IMR-90 (cell line): ENCODE measurements at regions not wholly inside any gene's neighbourhood (a gene's known extent, or its start where the extent isn't known, plus 50 kb on each side); places are given as distances from the start of the nearest gene placed in this dataset.

ENCODE experiments used
- ATAC-seq: fragments of 200-7000 bp; cut with Tn5 transposase; 2 replicates; pipeline ENCODE4 v1.9.1; 2020; ENCODE audit warnings: low read depth, mild to moderate bottlenecking, moderate library complexity
- BruUV-seq: library from RNA; stranded (reverse); fragments of 400-500 nt; replicated peaks from 2 replicates; lab custom pipeline; 2021; lab: Mats Ljungman, UMichigan
- CTCF ChIA-PET: fragments of 300-600 bp; formaldehyde crosslinking; extraction: SDS; loops from one replicate; lab custom pipeline; 2021; ENCODE audit warnings: antibody characterized with exemption; lab: Yijun Ruan, JAX
- POLR2A ChIA-PET: fragments of 300-600 bp; sonication (Branson Sonifier 250); formaldehyde crosslinking; loops from one replicate; lab custom pipeline; 2022; ENCODE audit warnings: antibody characterized with exemption; ENCODE audit not compliant: unreplicated experiment; lab: Charles Lee
- DNase-seq: peaks from one replicate; pipeline ENCODE4 v3.0.0; 2013
- H2AFZ ChIP-seq: replicated peaks from 2 replicates; pipeline ENCODE3; 2013; ENCODE audit warnings: low read length, mild to moderate bottlenecking; ENCODE audit not compliant: poor library complexity
- H2AK5ac ChIP-seq: 2 replicates; pipeline ENCODE4 v1.6.1; 2013; ENCODE audit warnings: low read depth, low read length, inconsistent platforms
- H2AK9ac ChIP-seq: replicated peaks from 2 replicates; pipeline ENCODE3; 2013; ENCODE audit warnings: mild to moderate bottlenecking, low read depth, low read length, moderate library complexity; ENCODE audit not compliant: poor library complexity
- H2BK120ac ChIP-seq: 2 replicates; pipeline ENCODE4 v1.6.1; 2013; ENCODE audit warnings: low read depth, low read length, inconsistent platforms
- H2BK15ac ChIP-seq: 3 replicates; pipeline ENCODE4 v1.6.1; 2013; ENCODE audit warnings: low read depth, low read length, inconsistent platforms
- H2BK20ac ChIP-seq: 2 replicates; pipeline ENCODE4 v1.6.1; 2013; ENCODE audit warnings: low read depth, mild to moderate bottlenecking, inconsistent platforms, low read length, moderate library complexity
- H2BK5ac ChIP-seq: 2 replicates; pipeline ENCODE4 v1.6.1; 2013; ENCODE audit warnings: mild to moderate bottlenecking, low read depth, low read length, inconsistent platforms; ENCODE audit not compliant: poor library complexity, severe bottlenecking
- H3K14ac ChIP-seq: replicated peaks from 2 replicates; pipeline ENCODE4 v1.6.1; 2013; ENCODE audit warnings: low read depth, low read length, inconsistent platforms
- H3K18ac ChIP-seq: 2 replicates; pipeline ENCODE4 v1.6.1; 2013; ENCODE audit warnings: low read depth, low read length, control low read depth
- H3K23ac ChIP-seq: 2 replicates; pipeline ENCODE4 v1.6.1; 2013; ENCODE audit warnings: low read depth, low read length, inconsistent platforms
- H3K27ac ChIP-seq: 2 replicates; pipeline ENCODE4 v1.5.1; 2013; ENCODE audit warnings: mild to moderate bottlenecking, control low read depth, low read length; ENCODE audit not compliant: insufficient read depth
- H3K27me3 ChIP-seq: 2 replicates; pipeline ENCODE4 v1.6.1; 2013; ENCODE audit warnings: low read length; ENCODE audit not compliant: control insufficient read depth, insufficient read depth
- H3K36me3 ChIP-seq: 2 replicates; pipeline ENCODE4 v1.6.1; 2013; ENCODE audit warnings: low read length, mixed read lengths; ENCODE audit not compliant: control insufficient read depth, insufficient read depth
- H3K4ac ChIP-seq: 2 replicates; pipeline ENCODE4 v1.6.1; 2013; ENCODE audit warnings: low read depth, low read length, inconsistent platforms
- H3K4me1 ChIP-seq: 2 replicates; pipeline ENCODE4 v1.6.1; 2013; ENCODE audit warnings: low read length, mixed read lengths; ENCODE audit not compliant: control insufficient read depth, insufficient read depth
- H3K4me2 ChIP-seq: 2 replicates; pipeline ENCODE4 v1.6.1; 2013; ENCODE audit warnings: low read depth, mild to moderate bottlenecking, control low read depth, low read length, moderate library complexity
- H3K4me3 ChIP-seq: 2 replicates; pipeline ENCODE4 v1.5.1; 2013; ENCODE audit warnings: low read depth, mild to moderate bottlenecking, control low read depth, low read length, moderate library complexity; ENCODE audit not compliant: insufficient read depth
- H3K56ac ChIP-seq: 2 replicates; pipeline ENCODE4 v1.6.1; 2013; ENCODE audit warnings: low read length, inconsistent platforms; ENCODE audit not compliant: insufficient read depth; ENCODE audit errors: extremely low read depth
- H3K79me1 ChIP-seq, 2 experiments: 2 replicates each; pipeline ENCODE4 v1.6.1; 2013; ENCODE audit warnings: low read length in 2 of 2, inconsistent platforms in 1 of 2, low read depth in 1 of 2
- H3K9ac ChIP-seq: 2 replicates; pipeline ENCODE4 v1.6.1; 2013; ENCODE audit warnings: low read depth, low read length, control low read depth
- H3K9me1 ChIP-seq: 2 replicates; pipeline ENCODE4 v1.6.1; 2013; ENCODE audit warnings: low read length, inconsistent platforms; ENCODE audit not compliant: insufficient read depth
- H3K9me3 ChIP-seq: 2 replicates; pipeline ENCODE4 v1.6.1; 2013; ENCODE audit warnings: low read length; ENCODE audit not compliant: control insufficient read depth, insufficient read depth
- H4K20me1 ChIP-seq: 2 replicates; pipeline ENCODE4 v1.6.1; 2013; ENCODE audit warnings: low read length, inconsistent platforms; ENCODE audit not compliant: insufficient read depth
- H4K5ac ChIP-seq: 2 replicates; pipeline ENCODE4 v1.6.1; 2013; ENCODE audit warnings: mild to moderate bottlenecking, low read depth, low read length, control low read depth
- H4K8ac ChIP-seq, 2 experiments: 2 replicates each; pipeline ENCODE4 v1.6.1; 2013; ENCODE audit warnings: low read depth in 2 of 2, low read length in 2 of 2, control low read depth in 1 of 2, inconsistent platforms in 1 of 2
- H4K91ac ChIP-seq: 2 replicates; pipeline ENCODE4 v1.6.1; 2013; ENCODE audit warnings: low read depth, low read length, inconsistent platforms; ENCODE audit not compliant: insufficient read depth
- CEBPB ChIP-seq: IDR thresholded peaks from 2 replicates; pipeline ENCODE4 v1.6.1; 2012; ENCODE audit warnings: low read depth, low read length, improper control_type of control experiment
- CHD1 ChIP-seq: IDR thresholded peaks from 2 replicates; pipeline ENCODE4 v1.6.1; 2012; ENCODE audit warnings: low read depth, low read length, improper control_type of control experiment
- WGBS, 2 experiments: methylation state at CpG; one replicate each; pipeline versions ENCODE4 v1.1.5 to v1.1.7; 2013; ENCODE audit warnings: missing lambda C conversion rate in 2 of 2; ENCODE audit not compliant: insufficient read length in 1 of 2; ENCODE audit errors: extremely low coverage in 2 of 2; 5-methylcytosine and 5-hydroxymethylcytosine counted together
- dilution Hi-C: fragments of 300-500 bp; cut with HindIII; formaldehyde crosslinking; loops from one replicate; pipeline ENCODE4 v1.14.3; 2018; ENCODE audit warnings: low sequenced_read_pairs; ENCODE audit not compliant: unreplicated experiment
- in situ Hi-C: fragments of 300-500 bp; cut with MboI; formaldehyde crosslinking; loops from 3 replicates; pipeline ENCODE4 v1.14.3; 2019; ENCODE audit warnings: low sequenced_read_pairs, inconsistent platforms, mixed read lengths
- intact Hi-C: fragments of 100-400 bp; cut with micrococcal nuclease; formaldehyde crosslinking; loops from 2 replicates; pipeline ENCODE4 v1.10.0; 2022

DNA sequence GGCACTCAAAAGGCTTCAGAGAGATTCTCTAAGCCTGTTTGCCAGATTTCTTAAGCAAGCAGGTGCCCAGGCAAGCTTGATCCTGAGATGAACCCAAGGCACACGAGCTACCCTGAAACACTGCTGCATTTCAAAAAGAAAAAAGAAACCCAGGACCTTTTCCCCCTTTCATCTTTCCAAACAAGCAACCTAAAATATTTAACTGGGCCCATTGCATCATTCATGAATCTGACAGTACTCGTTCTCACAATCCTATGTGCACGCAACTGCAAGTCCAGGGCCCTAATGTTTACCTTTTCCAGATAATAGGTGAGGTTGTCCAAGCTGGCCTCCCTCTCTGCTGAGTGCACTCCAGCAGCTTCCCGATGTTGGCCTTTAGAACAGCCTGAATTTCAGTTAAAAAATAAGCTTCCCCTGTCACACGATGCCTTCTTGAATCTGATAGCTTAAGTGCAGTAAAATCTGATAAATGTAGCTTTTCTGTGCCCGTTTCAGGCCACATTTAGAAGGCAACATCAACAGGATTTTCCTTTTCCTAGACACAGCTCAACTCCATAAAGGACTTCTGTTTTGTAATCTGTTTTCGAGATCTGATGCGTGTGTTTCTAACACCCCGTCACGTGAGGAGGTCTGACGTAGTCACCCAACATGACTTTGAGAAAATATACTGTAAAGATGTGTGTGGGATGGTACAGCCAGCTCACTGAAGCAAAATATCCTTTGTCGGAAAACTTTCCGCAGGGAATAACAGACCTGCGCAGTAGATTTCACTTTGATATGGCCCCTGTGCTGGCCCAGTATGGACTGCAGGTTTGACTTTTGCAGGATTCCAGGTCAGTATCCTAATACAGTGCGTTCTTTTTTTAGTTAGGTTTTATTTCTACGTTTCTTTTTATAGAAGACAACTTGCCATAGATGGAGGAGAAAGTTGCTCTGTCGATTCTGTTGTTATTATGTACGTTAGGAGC lies 55.1 kb upstream of the RASA2 start:
- H3K36me3 ChIP-seq, result peaks cover 44% of the 10 kb centered on the region
- dilution Hi-C loops (no loop called here), in situ Hi-C loops (no loop called here), intact Hi-C loops (no loop called here)
- CTCF ChIA-PET, result interaction anchor here (0.9 to 1.5 kb wide), 3 partner anchors 9 to 95 kb away, joined by 3 to 8 read pairs (median 5); no protein-coding TSS in a partner anchor
- H3K4me3 ChIP-seq, result no peak overlapping the region
- H3K4me1 ChIP-seq, result peaks cover 25% of the 10 kb centered on the region
- no peaks in the 10 kb centered on the region for H3K9me3 ChIP-seq
- H3K23ac ChIP-seq, result 0 out of 2 replicates have a peak overlapping the region, but pooled peaks have one; percentile 7
- no peak overlapping the region for H2BK20ac ChIP-seq
- H3K9ac ChIP-seq, result no peak overlapping the region
- WGBS, 2 experiments, result 76% methylated on average over 4 of the region's 18 CpGs; no CpG with 5 or more reads in 1 of the 2 experiments
- TF ChIP-seq CHD1 (no peak), CEBPB (peak; percentile 8; the same call in 1 of the 2 replicates)
- peak overlapping the region; percentile 61 for H3K18ac ChIP-seq
- POLR2A ChIA-PET, result interaction anchor here (0.5 to 0.6 kb wide), 2 partner anchors 53 to 67 kb away, joined by 3 to 5 read pairs; no protein-coding TSS in a partner anchor
- no TSS peak for BruUV-seq
- peak overlapping the region; percentile 24; the same call in 1 of the 2 replicates for H3K4ac ChIP-seq
- ATAC-seq (no peak), DNase-seq (no peak)
- H2AK9ac ChIP-seq, result no peak overlapping the region
- peak overlapping the region; percentile 12 for H2BK5ac ChIP-seq
- 0 out of 2 replicates have a peak overlapping the region, but pooled peaks have one; percentile 2 for H4K91ac ChIP-seq
- no peak overlapping the region for H3K56ac ChIP-seq
- H3K27ac ChIP-seq, result peak overlapping the region; percentile 45; the same call in 1 of the 2 replicates
- peaks cover 43 to 74% of the 10 kb centered on the region in 2 experiments for H3K79me1 ChIP-seq
- peak overlapping the region; percentile 82 for H4K5ac ChIP-seq
- H3K27me3 ChIP-seq, result no peaks in the 10 kb centered on the region
- H3K9me1 ChIP-seq, result peaks cover 18% of the 10 kb centered on the region
- peak overlapping the region; percentile 13; the same call in 1 of the 2 replicates for H3K14ac ChIP-seq
- H3K4me2 ChIP-seq, result no peak overlapping the region; the same call in 1 of the 2 replicates
- no peak overlapping the region for H2BK15ac ChIP-seq
- peak overlapping the region; percentile 27 to 60; a peak in 2 of 4 replicates for H4K8ac ChIP-seq
- H2BK120ac ChIP-seq, result no peak overlapping the region
- no peak overlapping the region for H2AFZ ChIP-seq
- H4K20me1 ChIP-seq, result peaks cover 3% of the 10 kb centered on the region; the same call in 1 of the 2 replicates
- H2AK5ac ChIP-seq, result no peak overlapping the region; the same call in 1 of the 2 replicates
